SK-N-SH (cell line): ENCODE measurements at regions not wholly inside any gene's neighbourhood (a gene's known extent, or its start where the extent isn't known, plus 50 kb on each side); places are given as distances from the start of the nearest gene placed in this dataset.

Experiments
- EP300 ChIP-seq, 2 experiments: IDR thresholded peaks; 2 replicates each; pipeline versions ENCODE4 v1.4.0 to v1.6.1; 2012; ENCODE audit warnings: borderline replicate concordance in 1 of 2, low read depth in 1 of 2, low read length in 1 of 2
- EZH2phosphoT487 ChIP-seq: fragments of 200-600 bp; sonication (generic); IDR thresholded peaks from 2 replicates; pipeline ENCODE4 v1.6.1; 2017; ENCODE audit warnings: low read depth, mixed run types, mild to moderate bottlenecking, antibody characterized with exemption, moderate library complexity, borderline replicate concordance
- FOSL2 ChIP-seq: IDR thresholded peaks from 2 replicates; pipeline ENCODE4 v1.4.0; 2012; ENCODE audit warnings: low read depth, mild to moderate bottlenecking, moderate library complexity, borderline replicate concordance
- FOXJ3 ChIP-seq: sonication (generic); formaldehyde crosslinking; IDR thresholded peaks from 2 replicates; pipeline ENCODE4 v1.5.1; 2020; ENCODE audit warnings: mild to moderate bottlenecking, missing genetic modification reagents
- GABPA ChIP-seq: IDR thresholded peaks from 2 replicates; pipeline ENCODE4 v1.4.0; 2012; ENCODE audit warnings: low read depth, mild to moderate bottlenecking
- MXI1 ChIP-seq: IDR thresholded peaks from 2 replicates; pipeline ENCODE4 v1.6.1; 2012; ENCODE audit warnings: mild to moderate bottlenecking, low read depth, low read length, improper control_type of control experiment
- POLR2AphosphoS5 ChIP-seq: IDR thresholded peaks from 2 replicates; pipeline ENCODE4 v1.6.1; 2012; ENCODE audit warnings: low read depth, low read length
- RCOR1 ChIP-seq: fragments of 150-350 bp; IDR thresholded peaks from 2 replicates; pipeline ENCODE4 v1.6.1; 2017; ENCODE audit warnings: antibody characterized with exemption, low read length
- RXRA ChIP-seq: IDR thresholded peaks from 2 replicates; pipeline ENCODE4 v1.4.0; 2012; ENCODE audit warnings: low read depth, mild to moderate bottlenecking, borderline replicate concordance
- SMC3 ChIP-seq: IDR thresholded peaks from 2 replicates; pipeline ENCODE4 v1.6.1; 2012; ENCODE audit warnings: low read depth, low read length, improper control_type of control experiment
- TCF12 ChIP-seq: IDR thresholded peaks from 2 replicates; pipeline ENCODE4 v1.4.0; 2012
- USF2 ChIP-seq: fragments of 150-350 bp; IDR thresholded peaks from 2 replicates; pipeline ENCODE4 v1.6.1; 2017; ENCODE audit warnings: antibody characterized with exemption, low read length, low read depth, borderline replicate concordance
- YY1 ChIP-seq: IDR thresholded peaks from 2 replicates; pipeline ENCODE4 v1.4.0; 2012; ENCODE audit warnings: low read depth, mild to moderate bottlenecking
- TF ChIP-seq, protein P1 (sequence below): fragments of 200-600 bp; sonication (generic); IDR thresholded peaks from 2 replicates; pipeline ENCODE4 v1.6.1; 2017; ENCODE audit warnings: antibody characterized with exemption, mild to moderate bottlenecking, moderate library complexity

- TF ChIP-seq, protein P1, sequence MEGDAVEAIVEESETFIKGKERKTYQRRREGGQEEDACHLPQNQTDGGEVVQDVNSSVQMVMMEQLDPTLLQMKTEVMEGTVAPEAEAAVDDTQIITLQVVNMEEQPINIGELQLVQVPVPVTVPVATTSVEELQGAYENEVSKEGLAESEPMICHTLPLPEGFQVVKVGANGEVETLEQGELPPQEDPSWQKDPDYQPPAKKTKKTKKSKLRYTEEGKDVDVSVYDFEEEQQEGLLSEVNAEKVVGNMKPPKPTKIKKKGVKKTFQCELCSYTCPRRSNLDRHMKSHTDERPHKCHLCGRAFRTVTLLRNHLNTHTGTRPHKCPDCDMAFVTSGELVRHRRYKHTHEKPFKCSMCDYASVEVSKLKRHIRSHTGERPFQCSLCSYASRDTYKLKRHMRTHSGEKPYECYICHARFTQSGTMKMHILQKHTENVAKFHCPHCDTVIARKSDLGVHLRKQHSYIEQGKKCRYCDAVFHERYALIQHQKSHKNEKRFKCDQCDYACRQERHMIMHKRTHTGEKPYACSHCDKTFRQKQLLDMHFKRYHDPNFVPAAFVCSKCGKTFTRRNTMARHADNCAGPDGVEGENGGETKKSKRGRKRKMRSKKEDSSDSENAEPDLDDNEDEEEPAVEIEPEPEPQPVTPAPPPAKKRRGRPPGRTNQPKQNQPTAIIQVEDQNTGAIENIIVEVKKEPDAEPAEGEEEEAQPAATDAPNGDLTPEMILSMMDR = no peak
- TF ChIP-seq EZH2phosphoT487 (no peak), SMC3 (no peak), TCF12 (no peak), EP300 (IDR thresholded peaks at IDR 0.05; ENCODE audit: borderline replicate concordance in 1 of 2, low read depth in 1 of 2, low read length in 1 of 2) (no peak), RCOR1 (no peak), MXI1 (no peak), USF2 (no peak), POLR2AphosphoS5 (no peak), FOSL2 (no peak), YY1 (no peak), GABPA (no peak), FOXJ3 (CRISPR knock-in tag) (no peak), RXRA (no peak)
Observed at GRCh38 chr1:67485046-67485811, 55.0 kb upstream of the SERBP1 start.
